CD4-positive, alpha-beta T cell treated with Interleukin-10 for 1 hour (primary cell): ENCODE measurements at regions not wholly inside any gene's neighbourhood (a gene's known extent, or its start where the extent isn't known, plus 50 kb on each side); places are given as distances from the start of the nearest gene placed in this dataset.
"Not testable (repeated sequence)": the region's sequence is repeated elsewhere in the genome, so short reads cannot be mapped to it uniquely, and the experiment has no call there.

Source experiments
- DNase-seq: peaks from one replicate; pipeline ENCODE4 v3.0.0-alpha.2; 2020

GRCh38 chr4:17055788-17056187 lies 157.3 kb upstream of the LDB2 start:
- no peak for DNase-seq

DNA sequence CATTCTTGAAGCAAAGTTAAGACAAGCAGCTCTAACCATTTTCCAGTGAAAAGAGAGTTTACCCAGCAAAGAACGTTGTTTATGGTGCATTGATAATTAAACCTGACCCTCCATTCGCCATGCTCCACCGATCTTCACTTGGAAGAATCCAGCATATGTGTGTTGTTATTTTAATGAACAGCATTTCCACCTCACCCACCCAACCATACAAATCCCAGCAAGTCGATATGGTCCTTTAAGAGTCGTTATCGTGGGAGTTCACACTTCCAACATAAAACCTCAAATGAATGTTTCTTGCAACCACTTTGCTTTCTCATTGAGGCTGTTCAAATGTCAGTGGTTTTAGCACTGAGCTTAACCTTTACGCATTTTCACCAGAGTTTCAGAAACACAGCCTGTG lies 147.4 kb upstream of the LDB2 start:
- DNase-seq: no peak

DNA sequence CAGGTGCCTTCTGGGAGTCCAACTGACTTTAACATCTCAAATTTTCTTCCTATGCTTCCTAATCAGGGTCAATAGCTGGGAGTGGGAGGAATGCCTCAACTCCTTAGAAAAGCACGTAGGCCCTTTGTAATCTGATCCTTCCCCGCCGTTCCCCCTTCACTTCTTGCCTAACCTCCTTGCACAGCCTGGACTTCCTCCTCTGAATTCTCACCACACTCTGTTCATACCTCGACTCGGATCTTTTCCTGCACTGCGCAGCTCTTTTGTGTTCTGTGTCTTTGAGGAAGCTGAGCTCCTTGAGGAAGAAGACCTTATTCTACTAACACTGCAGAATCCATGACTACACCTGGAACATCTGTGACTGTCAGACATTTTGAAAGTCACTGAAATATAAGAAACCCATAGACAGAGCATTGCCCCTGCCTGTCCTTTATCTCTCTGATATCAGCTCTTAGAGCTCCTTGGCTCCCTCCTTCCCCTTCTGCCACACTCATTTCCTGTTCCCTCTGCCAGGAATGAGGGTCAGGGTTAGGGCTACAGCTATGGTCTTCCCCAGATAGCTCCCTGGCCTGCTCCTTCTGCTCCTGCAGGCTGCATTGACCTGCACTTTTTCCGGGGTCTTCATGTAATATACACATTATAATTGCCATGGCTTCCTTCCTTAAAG lies 140.2 kb upstream of the LDB2 start:
- DNase-seq: no peak

GRCh38 chr4:17033768-17034181 lies 135.3 kb upstream of the LDB2 start:
- DNase-seq: no peak

DNA sequence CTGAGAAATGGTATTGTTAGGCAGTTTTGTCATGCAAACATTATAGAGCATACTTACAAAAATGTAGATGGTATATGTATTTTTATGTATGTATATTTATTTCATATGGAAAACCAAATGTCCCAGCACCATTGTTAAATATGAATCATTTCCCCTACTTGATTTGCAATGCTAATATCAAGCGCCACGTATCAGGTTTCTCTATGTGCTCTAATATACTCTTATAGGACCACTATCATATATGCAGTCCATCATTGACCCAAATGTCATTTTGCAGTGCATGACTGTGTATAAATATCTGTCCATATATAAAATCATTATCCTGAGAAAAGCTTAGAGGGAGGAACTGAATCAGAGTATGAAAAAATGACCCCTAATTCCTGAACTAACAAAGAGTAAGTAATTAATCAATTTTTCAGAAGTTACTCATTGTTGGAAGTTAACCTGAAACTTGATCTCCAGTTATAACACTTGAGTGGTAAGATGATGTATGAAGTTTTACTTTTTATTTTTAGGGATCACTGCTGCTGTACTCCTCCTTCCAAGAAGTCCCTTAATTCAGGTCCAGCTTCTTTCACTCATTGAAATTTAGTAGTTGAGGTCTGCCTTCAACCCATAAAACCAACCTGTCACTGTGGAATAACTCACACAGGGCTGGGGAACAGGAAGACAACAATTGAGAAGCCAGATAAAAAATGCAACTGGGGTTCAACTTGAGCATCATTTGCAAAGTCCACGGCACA lies 134.8 kb upstream of the LDB2 start:
- DNase-seq: no peak

DNA sequence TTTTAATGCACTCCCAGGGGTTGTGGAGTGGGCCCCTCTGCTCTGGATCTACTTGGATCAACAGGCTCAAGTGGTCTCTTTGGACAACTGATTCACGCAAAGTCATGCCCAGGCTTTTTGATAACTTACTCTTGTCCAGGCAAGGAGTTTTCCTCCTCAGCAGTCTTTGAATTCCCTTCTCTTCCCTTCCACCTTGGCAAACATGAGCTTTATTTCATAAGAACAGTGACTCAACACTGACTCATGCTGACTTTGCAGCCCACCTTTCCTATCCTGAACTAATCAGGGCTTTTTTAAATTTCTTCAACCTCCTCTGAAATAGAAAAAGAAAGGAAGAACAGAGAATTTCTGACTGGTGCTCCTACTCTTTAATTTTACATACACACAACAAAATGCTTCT lies 132.1 kb upstream of the LDB2 start:
- no peak for DNase-seq

DNA sequence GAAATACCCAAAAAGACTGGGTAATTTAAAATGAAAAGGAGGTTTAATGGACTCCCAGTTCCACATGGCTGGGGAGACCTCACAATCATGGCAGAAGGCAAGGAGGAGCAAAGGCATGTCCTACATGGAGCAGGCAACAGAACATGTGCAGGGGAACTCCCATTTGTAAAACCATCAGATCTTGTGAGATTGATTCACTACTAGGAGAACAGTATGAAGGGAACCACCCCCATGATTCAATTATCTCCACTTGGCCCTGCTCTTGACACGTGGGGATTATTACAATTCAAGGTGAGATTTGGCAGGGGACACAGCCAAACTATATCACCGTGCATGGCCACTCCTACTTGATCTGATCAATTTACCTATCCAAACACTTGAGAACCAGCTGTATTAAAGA lies 131.5 kb upstream of the LDB2 start:
- no peak for DNase-seq

DNA sequence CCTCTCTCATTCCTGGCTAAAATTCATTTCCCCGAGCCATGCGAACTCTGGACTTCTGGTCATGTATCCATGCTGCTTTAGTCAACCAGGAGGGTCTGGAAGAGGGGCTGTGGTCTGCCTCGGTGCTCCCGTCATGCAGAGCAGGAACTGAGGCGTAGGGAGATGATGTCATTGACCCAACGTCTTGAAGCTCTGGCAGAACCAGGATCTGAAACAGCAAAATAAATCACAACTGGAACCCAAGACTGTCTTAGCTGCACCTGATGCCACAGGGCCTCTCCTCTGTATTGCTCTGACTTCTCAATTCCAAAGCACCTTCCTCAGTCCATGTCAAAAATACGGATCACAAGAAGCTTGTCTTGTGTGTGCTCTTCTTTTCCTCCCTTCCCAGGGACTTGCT lies 131.0 kb upstream of the LDB2 start:
- DNase-seq: no peak

- no peak for DNase-seq
These were observed 129.1 kb upstream of the LDB2 start for GRCh38 chr4:17027495-17027894.

DNA sequence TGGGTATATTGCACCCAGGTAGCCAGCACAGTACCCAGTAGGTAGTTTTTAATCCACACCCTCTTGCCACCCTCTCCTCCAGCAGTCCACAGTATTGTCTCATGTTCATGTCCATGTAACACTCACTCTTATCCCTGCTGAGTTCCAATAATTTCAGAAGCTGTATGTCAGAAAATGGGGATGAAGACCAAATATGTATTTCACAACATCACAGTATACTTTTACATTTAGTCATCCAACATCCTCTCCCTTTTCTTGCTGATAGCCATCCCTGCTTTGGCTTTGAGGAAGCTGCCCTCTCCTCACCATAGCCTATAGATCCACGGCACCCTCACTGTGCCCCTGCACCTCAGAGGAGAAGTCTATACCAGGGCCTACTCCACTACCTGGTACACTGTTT lies 126.0 kb upstream of the LDB2 start:
- no peak for DNase-seq

DNA sequence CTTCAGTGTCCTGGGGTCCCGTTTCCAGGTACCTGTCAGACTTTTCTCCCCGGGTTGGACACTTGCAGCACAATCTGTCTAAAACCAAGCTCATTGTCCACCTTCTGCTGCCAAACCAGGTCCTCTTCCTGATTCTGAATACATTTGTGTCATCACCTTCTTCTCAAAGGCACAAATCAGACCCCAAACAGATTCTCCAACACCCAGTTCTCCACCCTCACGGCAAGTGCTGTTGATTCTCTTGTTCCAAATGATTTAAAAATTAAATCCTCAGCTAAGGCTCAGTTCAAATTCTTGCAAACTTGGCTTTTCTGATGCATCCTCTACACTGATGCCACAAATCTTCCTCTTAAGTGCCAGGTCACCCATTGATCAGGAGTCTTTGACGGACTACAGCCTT lies 122.5 kb upstream of the LDB2 start:
- no peak for DNase-seq

DNA sequence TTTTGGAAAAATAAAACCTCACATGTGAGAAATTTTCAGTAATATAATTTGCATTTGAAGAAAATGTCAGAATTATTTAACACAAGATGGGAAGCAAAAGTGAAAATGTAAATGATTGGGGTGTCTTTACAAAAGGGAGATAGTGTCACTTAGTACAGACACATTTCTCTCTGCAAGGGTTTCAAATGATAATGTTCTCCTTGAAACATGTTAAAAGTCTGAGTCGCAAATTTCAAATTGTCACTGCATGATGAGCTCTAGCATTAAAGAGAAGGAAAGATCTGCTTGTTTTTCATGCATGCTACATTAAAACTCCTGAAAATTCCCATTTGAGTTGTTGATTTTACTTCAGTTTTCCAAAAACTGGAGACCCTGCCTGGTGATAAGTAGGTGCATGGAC lies 122.0 kb upstream of the LDB2 start:
- no peak for DNase-seq

DNA sequence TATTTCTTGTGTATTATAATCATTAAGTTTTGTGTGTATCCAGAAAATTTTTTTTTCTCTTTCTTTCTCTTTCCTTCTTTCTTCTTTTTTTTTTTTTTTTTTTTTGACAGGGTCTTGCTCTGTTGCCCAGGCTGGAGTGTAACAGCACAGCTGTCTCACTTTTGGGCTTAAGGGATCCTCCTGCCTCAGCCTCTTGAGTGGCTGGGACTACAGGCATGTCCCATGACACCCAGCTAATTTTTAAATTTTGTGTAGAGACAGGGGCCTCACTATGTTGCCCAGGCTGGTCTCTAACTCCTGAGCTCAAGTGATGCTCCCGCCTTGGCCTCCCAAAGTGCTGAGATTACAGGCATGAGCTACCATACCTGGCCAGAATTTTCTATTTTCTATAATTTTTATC lies 120.2 kb upstream of the LDB2 start:
- not testable (repeated sequence) for DNase-seq

- DNase-seq: no peak
These were observed 119.6 kb upstream of the LDB2 start for GRCh38 chr4:17018013-17018412.

DNA sequence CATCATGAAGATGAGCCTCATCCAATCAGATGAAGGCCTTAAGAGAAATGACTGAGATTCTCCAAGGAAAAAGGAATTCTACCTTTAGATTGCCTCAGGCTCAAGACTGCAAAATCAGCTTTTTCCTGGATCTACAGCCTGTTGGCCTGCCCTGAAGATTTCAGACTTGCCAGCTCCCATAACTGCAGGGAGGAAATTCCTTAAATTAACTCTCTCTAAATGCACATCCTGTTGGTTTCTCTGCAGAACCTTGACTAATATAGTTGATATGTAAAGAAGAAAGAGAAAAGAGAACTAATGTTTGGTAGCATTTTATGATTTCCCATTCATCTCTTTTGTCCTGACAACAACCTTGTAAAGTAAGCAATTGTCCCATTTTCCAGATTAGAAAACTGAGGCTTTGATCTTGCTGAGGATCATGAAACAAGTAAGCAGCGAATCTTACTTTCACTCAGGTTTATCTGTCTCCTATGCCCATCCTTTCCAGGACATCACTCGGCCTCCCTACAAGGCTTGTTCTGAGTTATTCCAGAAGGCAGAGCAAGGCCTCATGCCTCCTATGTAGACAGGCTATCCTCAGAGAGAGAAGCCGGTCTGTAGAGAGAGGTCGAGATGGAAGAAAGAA lies 115.0 kb upstream of the LDB2 start:
- no peak for DNase-seq

- DNase-seq: no peak
These were observed 114.0 kb upstream of the LDB2 start for GRCh38 chr4:17012451-17012850.

DNA sequence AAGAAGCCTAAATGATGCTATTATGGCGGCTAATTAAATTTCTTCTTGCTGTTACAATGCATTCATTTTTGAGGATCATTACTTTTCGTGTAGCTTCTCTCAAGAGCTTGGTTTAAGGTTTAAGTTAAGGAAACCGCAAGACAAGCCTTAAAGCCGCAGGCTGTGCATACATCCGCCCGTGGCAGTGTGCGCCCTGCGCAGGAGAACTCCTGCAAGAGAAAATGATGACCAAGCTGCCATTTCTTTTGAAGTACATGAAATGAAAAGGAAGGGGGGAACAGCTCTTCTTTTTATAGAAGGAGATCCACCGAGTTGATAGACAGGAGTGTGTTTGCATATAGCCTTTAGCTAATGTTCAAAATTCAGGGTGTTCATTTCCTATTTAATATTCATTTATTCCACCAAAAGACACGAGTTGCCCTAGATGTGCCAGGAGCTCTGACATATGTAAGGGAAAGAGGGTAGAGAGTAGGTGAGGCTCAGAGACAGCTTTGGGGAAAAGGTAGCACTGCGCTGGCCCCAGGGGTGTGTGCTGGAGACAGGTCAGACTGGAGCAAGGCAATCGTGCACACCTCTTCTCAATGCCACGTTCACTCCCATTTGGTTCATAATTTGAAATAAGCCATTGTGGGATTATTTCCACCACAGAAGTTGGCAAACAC lies 112.1 kb upstream of the LDB2 start:
- no peak for DNase-seq

GRCh38 chr4:17009871-17010367 lies 111.5 kb upstream of the LDB2 start:
- DNase-seq: no peak

- no peak for DNase-seq
These were observed 110.4 kb upstream of the LDB2 start for GRCh38 chr4:17008834-17009345.

- DNase-seq: not testable (repeated sequence)
These were observed 105.4 kb upstream of the LDB2 start for GRCh38 chr4:17003606-17004392.

GRCh38 chr4:16995451-16995850 lies 97.0 kb upstream of the LDB2 start:
- no peak for DNase-seq
